Bronchial epithelial cell (primary cell): ENCODE measurements at regions not wholly inside any gene's neighbourhood (a gene's known extent, or its start where the extent isn't known, plus 50 kb on each side); places are given as distances from the start of the nearest gene placed in this dataset.

Experiments used
- DNase-seq: peaks from one replicate; pipeline ENCODE4 v3.0.0-alpha.2; 2010; ENCODE audit warnings: low read depth
- FAIRE-seq: peaks from 2 replicates; lab custom pipeline; 2011; peaks lifted over from hg19 to GRCh38; lab: Jason Lieb, UNC
- H3K27me3 ChIP-seq: 2 replicates; pipeline ENCODE4 v1.5.1; 2011; ENCODE audit warnings: low read length; ENCODE audit not compliant: control insufficient read depth, insufficient read depth
- H3K36me3 ChIP-seq: 2 replicates; pipeline ENCODE4 v1.5.1; 2011; ENCODE audit warnings: low read length; ENCODE audit not compliant: control insufficient read depth, insufficient read depth
- H3K4me3 ChIP-seq: 2 replicates; pipeline ENCODE4 v1.5.1; 2011; ENCODE audit warnings: mild to moderate bottlenecking, low read depth, low read length, control low read depth
- TF ChIP-seq, protein P1 (sequence below): IDR thresholded peaks from 2 replicates; pipeline ENCODE4 v1.5.1; 2011; ENCODE audit warnings: mild to moderate bottlenecking, moderate library complexity, low read length, control low read depth, inconsistent platforms; ENCODE audit not compliant: insufficient read depth, severe bottlenecking

DNA sequence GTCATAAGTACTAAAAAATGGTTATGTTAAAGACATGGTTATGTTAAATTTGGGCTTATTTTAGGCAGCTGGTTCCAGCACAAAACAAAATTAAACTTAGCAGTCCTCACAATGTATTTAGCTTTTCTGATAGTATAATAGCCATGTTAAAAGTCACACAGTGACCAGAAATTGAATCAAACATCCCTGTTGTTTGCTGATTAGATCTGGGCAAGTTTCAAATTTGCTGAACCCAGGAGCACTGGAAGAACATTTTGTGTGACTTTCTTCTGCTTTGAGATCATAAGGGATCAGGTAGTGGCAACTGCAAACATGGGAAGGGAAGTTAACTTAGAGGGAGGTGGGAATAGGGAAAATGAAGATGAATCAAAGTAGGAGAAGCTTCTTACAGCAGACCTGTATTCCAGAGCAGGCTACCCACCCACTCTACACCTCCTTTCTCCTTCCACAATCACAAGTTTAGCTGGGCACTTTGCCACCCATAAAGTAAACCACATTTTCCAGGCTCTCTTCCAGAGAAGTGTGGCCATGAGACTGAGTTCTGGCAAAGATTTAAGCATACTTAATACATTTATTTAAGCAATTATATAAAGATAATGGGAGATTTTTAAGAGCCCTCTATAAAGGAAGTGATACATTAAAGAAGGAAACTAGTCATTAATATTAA, 616.1 kb upstream of the LRATD1 start:
- Histone ChIP-seq H3K27me3 (no peaks in the 10 kb centered on the region), H3K36me3 (no peaks in the 10 kb centered on the region), H3K4me3 (no peak overlapping the region)
- TF ChIP-seq, protein P1, sequence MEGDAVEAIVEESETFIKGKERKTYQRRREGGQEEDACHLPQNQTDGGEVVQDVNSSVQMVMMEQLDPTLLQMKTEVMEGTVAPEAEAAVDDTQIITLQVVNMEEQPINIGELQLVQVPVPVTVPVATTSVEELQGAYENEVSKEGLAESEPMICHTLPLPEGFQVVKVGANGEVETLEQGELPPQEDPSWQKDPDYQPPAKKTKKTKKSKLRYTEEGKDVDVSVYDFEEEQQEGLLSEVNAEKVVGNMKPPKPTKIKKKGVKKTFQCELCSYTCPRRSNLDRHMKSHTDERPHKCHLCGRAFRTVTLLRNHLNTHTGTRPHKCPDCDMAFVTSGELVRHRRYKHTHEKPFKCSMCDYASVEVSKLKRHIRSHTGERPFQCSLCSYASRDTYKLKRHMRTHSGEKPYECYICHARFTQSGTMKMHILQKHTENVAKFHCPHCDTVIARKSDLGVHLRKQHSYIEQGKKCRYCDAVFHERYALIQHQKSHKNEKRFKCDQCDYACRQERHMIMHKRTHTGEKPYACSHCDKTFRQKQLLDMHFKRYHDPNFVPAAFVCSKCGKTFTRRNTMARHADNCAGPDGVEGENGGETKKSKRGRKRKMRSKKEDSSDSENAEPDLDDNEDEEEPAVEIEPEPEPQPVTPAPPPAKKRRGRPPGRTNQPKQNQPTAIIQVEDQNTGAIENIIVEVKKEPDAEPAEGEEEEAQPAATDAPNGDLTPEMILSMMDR = no peak
- no peak for DNase-seq
- no peak for FAIRE-seq

DNA sequence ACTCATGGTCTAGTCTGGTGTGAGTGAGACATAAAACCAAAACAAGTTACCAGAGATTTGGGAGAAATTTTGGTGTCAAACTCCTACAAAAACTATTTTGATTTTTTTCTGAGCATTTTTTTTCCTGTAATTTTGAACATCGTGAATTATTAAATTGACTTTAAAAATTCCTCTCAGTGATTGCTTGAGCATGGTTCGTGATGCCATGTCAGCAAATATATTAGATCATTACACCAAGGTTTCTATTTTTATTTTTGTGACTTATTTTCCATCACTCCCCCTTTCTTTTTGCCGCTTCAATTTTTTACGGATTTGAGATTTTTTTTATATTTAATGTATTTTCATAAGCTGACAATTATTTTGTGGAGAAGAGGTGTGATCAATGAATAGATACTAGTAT, 613.9 kb upstream of the LRATD1 start:
- DNase-seq (no peak), FAIRE-seq (no peak)
- TF ChIP-seq, protein P1 = no peak
- no peaks in the 10 kb centered on the region for H3K36me3 ChIP-seq
- no peak overlapping the region for H3K4me3 ChIP-seq
- H3K27me3 ChIP-seq = no peaks in the 10 kb centered on the region

DNA sequence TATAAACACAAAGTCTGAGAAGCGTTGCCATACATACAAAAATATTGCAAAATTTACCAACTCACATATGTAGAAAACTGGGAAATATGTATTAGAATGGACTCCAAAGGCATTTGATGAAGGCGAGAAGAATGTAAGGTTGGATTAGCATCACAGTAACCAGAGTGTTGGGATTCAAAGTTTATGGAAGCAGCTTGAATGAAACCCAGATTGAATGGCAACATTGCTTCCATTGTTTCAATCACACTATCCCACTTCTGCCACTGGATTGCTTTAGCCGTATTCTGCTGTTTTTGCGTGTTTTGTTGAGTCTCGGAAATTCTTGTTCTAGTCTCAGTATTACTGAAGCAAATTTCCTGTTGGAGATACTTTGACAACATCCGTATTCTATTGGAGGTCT, 609.0 kb upstream of the LRATD1 start:
- TF ChIP-seq, protein P1 = no peak
- Histone ChIP-seq H3K36me3 (no peaks in the 10 kb centered on the region), H3K4me3 (no peak overlapping the region), H3K27me3 (no peaks in the 10 kb centered on the region)
- FAIRE-seq (no peak), DNase-seq (no peak)

GRCh38 chr2:14039134-14039533, 593.4 kb upstream of the LRATD1 start:
- FAIRE-seq (no peak), DNase-seq (no peak)
- Histone ChIP-seq H3K27me3 (no peaks in the 10 kb centered on the region), H3K36me3 (no peaks in the 10 kb centered on the region), H3K4me3 (no peak overlapping the region)
- TF ChIP-seq, protein P1 = no peak

GRCh38 chr2:14047491-14047890, 585.0 kb upstream of the LRATD1 start:
- TF ChIP-seq, protein P1 = no peak
- FAIRE-seq (no peak), DNase-seq (no peak)
- Histone ChIP-seq H3K27me3 (no peaks in the 10 kb centered on the region), H3K4me3 (no peak overlapping the region), H3K36me3 (no peaks in the 10 kb centered on the region)

DNA sequence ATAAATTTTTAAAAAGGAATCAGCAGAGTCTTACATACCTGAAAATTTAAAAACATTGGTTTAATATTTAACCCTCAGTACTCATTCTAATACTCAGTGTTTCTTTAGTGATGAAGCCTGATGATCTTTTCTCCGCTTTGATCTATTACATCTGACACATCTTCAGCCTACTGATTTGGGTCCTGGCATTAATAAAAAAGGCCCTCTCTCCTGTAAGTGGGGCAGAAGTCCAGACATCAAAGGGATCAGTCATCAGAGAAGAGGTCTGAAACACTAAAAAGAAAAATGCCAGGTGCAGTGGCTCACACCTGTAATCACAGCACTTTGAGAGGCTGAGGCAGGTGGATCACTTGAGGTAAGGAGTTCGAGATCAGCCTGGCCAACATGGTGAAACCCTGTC, 581.1 kb upstream of the LRATD1 start:
- no peak overlapping the region for H3K4me3 ChIP-seq
- TF ChIP-seq, protein P1 = no peak
- FAIRE-seq = no peak

More for the DNA sequence above, 581.1 kb upstream of the LRATD1 start:
- Histone ChIP-seq H3K36me3 (no peaks in the 10 kb centered on the region), H3K27me3 (no peaks in the 10 kb centered on the region)
- no peak for DNase-seq
